ENCODE measurements at regions not wholly inside any gene's neighbourhood (a gene's known extent, or its start where the extent isn't known, plus 50 kb on each side); places are given as distances from the start of the nearest gene placed in this dataset.
"Not testable (repeated sequence)": the region's sequence is repeated elsewhere in the genome, so short reads cannot be mapped to it uniquely, and the experiment has no call there.

- Mint-ChIP-seq H3K4me3 (no peak overlapping the region), H3K27me3 (peaks cover 0 to 3% of the 10 kb centered on the region in 2 donors), H3K36me3 (no peaks in the 10 kb centered on the region), H3K9me3 (no peaks in the 10 kb centered on the region), H3K4me1 (no peaks in the 10 kb centered on the region), H3K27ac (no peak overlapping the region)
- Histone ChIP-seq H3K4me3 (ENCODE audit: low read length) (no peak overlapping the region), H3K27me3 (ENCODE audit: insufficient read depth, low read length, poor library complexity, severe bottlenecking) (no peaks in the 10 kb centered on the region), H3K36me3 (ENCODE audit: insufficient read depth, low read length) (no peaks in the 10 kb centered on the region), H3K27ac (ENCODE audit: low read depth, low read length) (no peak overlapping the region), H3K4me1 (ENCODE audit: insufficient read depth, low read length) (no peaks in the 10 kb centered on the region), H3K9me3 (ENCODE audit: low read length) (no peaks in the 10 kb centered on the region)
- ChIA-PET CTCF (no interaction called here), POLR2A (no interaction called here)
- DNase-seq: no peak
These were observed 123.6 kb upstream of the CCNH start for GRCh38 chr5:87536365-87536764.

- H3K4me1 Mint-ChIP-seq: no peaks in the 10 kb centered on the region
- H3K9me3 Mint-ChIP-seq: no peaks in the 10 kb centered on the region
- CTCF ChIA-PET: no interaction called here
These were observed 123.0 kb upstream of the CCNH start for GRCh38 chr5:87535706-87536105.

GRCh38 chr5:87529486-87530076, 116.9 kb upstream of the CCNH start:
- Histone ChIP-seq H3K4me3 (ENCODE audit: low read length) (no peak overlapping the region), H3K9me3 (ENCODE audit: low read length) (no peaks in the 10 kb centered on the region), H3K27ac (ENCODE audit: low read depth, low read length) (no peak overlapping the region), H3K36me3 (ENCODE audit: insufficient read depth, low read length) (no peaks in the 10 kb centered on the region), H3K27me3 (ENCODE audit: insufficient read depth, low read length, poor library complexity, severe bottlenecking) (no peaks in the 10 kb centered on the region), H3K4me1 (ENCODE audit: insufficient read depth, low read length) (no peaks in the 10 kb centered on the region)
- ChIA-PET POLR2A (no interaction called here), CTCF (no interaction called here)
- Mint-ChIP-seq H3K36me3 (no peaks in the 10 kb centered on the region), H3K27me3 (no peaks in the 10 kb centered on the region), H3K4me1 (no peaks in the 10 kb centered on the region), H3K4me3 (no peak overlapping the region), H3K27ac (peak overlapping the region in 1 of 8 donors; percentile 93), H3K9me3 (no peaks in the 10 kb centered on the region)
- DNase-seq: no peak

More at GRCh38 chr5:87535706-87536105, 123.0 kb upstream of the CCNH start:
- no peak for DNase-seq
- H3K4me3 ChIP-seq (ENCODE audit: low read length): no peak overlapping the region
- Mint-ChIP-seq H3K27ac (no peak overlapping the region), H3K27me3 (peaks cover 0 to 3% of the 10 kb centered on the region in 2 donors), H3K36me3 (no peaks in the 10 kb centered on the region), H3K4me3 (no peak overlapping the region)
- H3K27me3 ChIP-seq (ENCODE audit: insufficient read depth, low read length, poor library complexity, severe bottlenecking): no peaks in the 10 kb centered on the region
- no peaks in the 10 kb centered on the region for H3K36me3 ChIP-seq (ENCODE audit: insufficient read depth, low read length)
- H3K4me1 ChIP-seq (ENCODE audit: insufficient read depth, low read length): no peaks in the 10 kb centered on the region
- POLR2A ChIA-PET: no interaction called here
- no peaks in the 10 kb centered on the region for H3K9me3 ChIP-seq (ENCODE audit: low read length)
- H3K27ac ChIP-seq (ENCODE audit: low read depth, low read length): no peak overlapping the region

- no peak overlapping the region for H3K4me3 Mint-ChIP-seq
- Histone ChIP-seq H3K27ac (ENCODE audit: low read depth, low read length) (no peak overlapping the region), H3K27me3 (ENCODE audit: insufficient read depth, low read length, poor library complexity, severe bottlenecking) (no peaks in the 10 kb centered on the region), H3K4me3 (ENCODE audit: low read length) (no peak overlapping the region), H3K36me3 (ENCODE audit: insufficient read depth, low read length) (no peaks in the 10 kb centered on the region), H3K4me1 (ENCODE audit: insufficient read depth, low read length) (no peaks in the 10 kb centered on the region), H3K9me3 (ENCODE audit: low read length) (no peaks in the 10 kb centered on the region)
- no peak overlapping the region for H3K27ac Mint-ChIP-seq
- H3K27me3 Mint-ChIP-seq: peaks cover 0 to 1% of the 10 kb centered on the region in 2 donors
- CTCF ChIA-PET: no interaction called here
- no peaks in the 10 kb centered on the region for H3K9me3 Mint-ChIP-seq
- no peaks in the 10 kb centered on the region for H3K36me3 Mint-ChIP-seq
- POLR2A ChIA-PET: no interaction called here
- no peaks in the 10 kb centered on the region for H3K4me1 Mint-ChIP-seq
- no peak for DNase-seq
These were observed 113.4 kb upstream of the CCNH start for GRCh38 chr5:87526131-87526530.

GRCh38 chr5:87524217-87524616, 111.5 kb upstream of the CCNH start:
- peaks cover 0 to 1% of the 10 kb centered on the region in 2 donors for H3K27me3 Mint-ChIP-seq
- ChIA-PET CTCF (no interaction called here), POLR2A (no interaction called here)

GRCh38 chr5:87511778-87512177, 99.0 kb upstream of the CCNH start:
- H3K27me3 ChIP-seq (ENCODE audit: insufficient read depth, low read length, poor library complexity, severe bottlenecking); H3K27ac ChIP-seq (ENCODE audit: low read depth, low read length); POLR2A ChIA-PET; H3K36me3 ChIP-seq (ENCODE audit: insufficient read depth, low read length); H3K4me3 Mint-ChIP-seq; H3K4me3 ChIP-seq (ENCODE audit: low read length); H3K4me1 ChIP-seq (ENCODE audit: insufficient read depth, low read length); H3K9me3 ChIP-seq (ENCODE audit: low read length); DNase-seq; H3K36me3 Mint-ChIP-seq; H3K4me1 Mint-ChIP-seq: not testable (repeated sequence)
- Mint-ChIP-seq H3K9me3 (peaks cover 0 to 14% (median 8%) of the 10 kb centered on the region in 5 donors), H3K27ac (peak overlapping the region in 1 of 8 donors; percentile 56), H3K27me3 (peaks cover 3 to 22% of the 10 kb centered on the region in 2 donors)
- CTCF ChIA-PET: interaction anchor here (0.7 kb wide), 1 partner anchor 37 kb away, joined by 3 read pairs; no protein-coding TSS in a partner anchor

More at GRCh38 chr5:87524217-87524616, 111.5 kb upstream of the CCNH start:
- peaks cover 0 to 2% (median 0%) of the 10 kb centered on the region in 5 donors for H3K9me3 Mint-ChIP-seq
- Histone ChIP-seq H3K4me3 (ENCODE audit: low read length) (no peak overlapping the region), H3K27ac (ENCODE audit: low read depth, low read length) (no peak overlapping the region), H3K27me3 (ENCODE audit: insufficient read depth, low read length, poor library complexity, severe bottlenecking) (no peaks in the 10 kb centered on the region), H3K9me3 (ENCODE audit: low read length) (no peaks in the 10 kb centered on the region), H3K36me3 (ENCODE audit: insufficient read depth, low read length) (no peaks in the 10 kb centered on the region), H3K4me1 (ENCODE audit: insufficient read depth, low read length) (no peaks in the 10 kb centered on the region)
- H3K27ac Mint-ChIP-seq: no peak overlapping the region
- no peaks in the 10 kb centered on the region for H3K36me3 Mint-ChIP-seq
- no peak for DNase-seq
- H3K4me1 Mint-ChIP-seq: no peaks in the 10 kb centered on the region
- H3K4me3 Mint-ChIP-seq: no peak overlapping the region

GRCh38 chr5:87503004-87503403, 90.3 kb upstream of the CCNH start:
- Mint-ChIP-seq H3K27me3 (peaks cover 5 to 29% of the 10 kb centered on the region in 2 donors), H3K36me3 (no peaks in the 10 kb centered on the region), H3K4me1 (no peaks in the 10 kb centered on the region), H3K27ac (no peak overlapping the region), H3K9me3 (peaks cover 0 to 2% (median 0%) of the 10 kb centered on the region in 5 donors), H3K4me3 (no peak overlapping the region)
- no peak overlapping the region for H3K4me3 ChIP-seq (ENCODE audit: low read length)
- no peaks in the 10 kb centered on the region for H3K9me3 ChIP-seq (ENCODE audit: low read length)
- CTCF ChIA-PET: no interaction called here
- DNase-seq: no peak
- no peaks in the 10 kb centered on the region for H3K4me1 ChIP-seq (ENCODE audit: insufficient read depth, low read length)
- POLR2A ChIA-PET: no interaction called here
- H3K36me3 ChIP-seq (ENCODE audit: insufficient read depth, low read length): no peaks in the 10 kb centered on the region
- H3K27ac ChIP-seq (ENCODE audit: low read depth, low read length): no peak overlapping the region
- H3K27me3 ChIP-seq (ENCODE audit: insufficient read depth, low read length, poor library complexity, severe bottlenecking): no peaks in the 10 kb centered on the region

GRCh38 chr5:87499478-87500410, 87.0 kb upstream of the CCNH start:
- peaks cover 0 to 4% (median 2%) of the 10 kb centered on the region in 3 donors for H3K36me3 Mint-ChIP-seq
- H3K36me3 ChIP-seq (ENCODE audit: insufficient read depth, low read length): no peaks in the 10 kb centered on the region
- no peak overlapping the region for H3K4me3 Mint-ChIP-seq
- H3K27ac ChIP-seq (ENCODE audit: low read depth, low read length): no peak overlapping the region
- H3K27ac Mint-ChIP-seq: no peak overlapping the region
- no peaks in the 10 kb centered on the region for H3K9me3 ChIP-seq (ENCODE audit: low read length)
- ChIA-PET CTCF (interaction anchor here (1.4 kb wide), 1 partner anchor 11 kb away, joined by 3 read pairs; no protein-coding TSS in a partner anchor), POLR2A (no interaction called here)
- H3K9me3 Mint-ChIP-seq: peaks cover 6 to 22% (median 18%) of the 10 kb centered on the region in 5 donors
- peaks cover 11 to 43% of the 10 kb centered on the region in 2 donors for H3K27me3 Mint-ChIP-seq
- H3K4me1 Mint-ChIP-seq: no peaks in the 10 kb centered on the region
- no peaks in the 10 kb centered on the region for H3K27me3 ChIP-seq (ENCODE audit: insufficient read depth, low read length, poor library complexity, severe bottlenecking)
- H3K4me1 ChIP-seq (ENCODE audit: insufficient read depth, low read length): no peaks in the 10 kb centered on the region
- H3K4me3 ChIP-seq (ENCODE audit: low read length): no peak overlapping the region
- no peak for DNase-seq
